K562 (cell line): ENCODE measurements at regions not wholly inside any gene's neighbourhood (a gene's known extent, or its start where the extent isn't known, plus 50 kb on each side); places are given as distances from the start of the nearest gene placed in this dataset.

ENCODE experiments used
- HDAC6 ChIP-seq: IDR thresholded peaks from 2 replicates; pipeline ENCODE4 v1.6.1; 2012; ENCODE audit warnings: low read depth, mild to moderate bottlenecking, control low read depth, inconsistent platforms, low read length, moderate library complexity
- RCOR1 ChIP-seq, 2 experiments: IDR thresholded peaks; 2 replicates each; pipeline ENCODE4 v1.6.1; 2012; ENCODE audit warnings: low read depth in 2 of 2, low read length in 2 of 2, borderline replicate concordance in 1 of 2, improper control_type of control experiment in 1 of 2
- XRCC5 ChIP-seq: fragments of 200-400 bp; formaldehyde crosslinking; IDR thresholded peaks from 2 replicates; pipeline ENCODE4 v1.6.1; 2017; ENCODE audit warnings: low read depth, mild to moderate bottlenecking, low read length
- ZKSCAN1 ChIP-seq: fragments of 150-350 bp; IDR thresholded peaks from 2 replicates; pipeline ENCODE4 v1.6.1; 2016; ENCODE audit warnings: low read depth, low read length

DNA sequence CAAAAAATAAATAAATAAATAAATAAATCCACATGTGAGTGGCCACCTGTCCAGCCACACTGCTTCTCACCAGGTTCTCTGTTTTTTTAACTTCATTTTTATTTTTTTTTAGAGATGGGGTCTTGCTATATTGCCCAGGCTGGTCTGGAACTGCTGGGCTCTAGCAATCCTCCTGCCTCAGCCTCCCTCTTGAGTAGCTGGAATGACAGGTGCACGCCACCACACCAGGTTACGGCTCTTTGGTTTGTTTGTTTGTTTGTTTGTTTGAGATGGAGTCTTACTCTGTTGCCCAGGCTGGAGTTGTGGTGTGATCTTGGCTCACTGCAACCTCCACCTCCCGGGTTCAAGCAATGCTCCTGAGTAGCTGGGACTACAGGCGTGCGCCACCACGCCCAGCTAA is 94.5 kb upstream of the CACNA1A start:
- TF ChIP-seq XRCC5 (no peak), HDAC6 (no peak), ZKSCAN1 (no peak), RCOR1 (IDR thresholded peaks at IDR 0.05; ENCODE audit: borderline replicate concordance in 1 of 2, low read depth in 2 of 2, low read length in 2 of 2) (no peak)
